Gastroesophageal sphincter (tissue), 3 donors: ENCODE measurements at regions not wholly inside any gene's neighbourhood (a gene's known extent, or its start where the extent isn't known, plus 50 kb on each side); places are given as distances from the start of the nearest gene placed in this dataset.

ENCODE experiments used
- CTCF ChIP-seq, 4 experiments: fragments of 200-600 bp in 2 of 4; fragments of 450-650 bp in 2 of 4; sonication (generic) in 1 of 4; IDR thresholded peaks; one replicate each; pipeline ENCODE4 v1.5.1; 2017 to 2019; ENCODE audit warnings: antibody characterized with exemption in 4 of 4, mild to moderate bottlenecking in 2 of 4, moderate library complexity in 2 of 4
- EP300 ChIP-seq: sonication (generic); formaldehyde crosslinking; IDR thresholded peaks from one replicate; pipeline ENCODE4 v1.6.1; 2017; ENCODE audit warnings: antibody characterized with exemption, mild to moderate bottlenecking
- POLR2A ChIP-seq, 2 donors: fragments of 450-650 bp; IDR thresholded peaks; one replicate each; pipeline ENCODE4 v1.6.1; 2017; ENCODE audit warnings: antibody characterized with exemption in 2 of 2, mild to moderate bottlenecking in 2 of 2, moderate library complexity in 1 of 2
- POLR2AphosphoS5 ChIP-seq: sonication (generic); formaldehyde crosslinking; IDR thresholded peaks from one replicate; pipeline ENCODE4 v1.6.1; 2017; ENCODE audit warnings: antibody characterized with exemption

DNA sequence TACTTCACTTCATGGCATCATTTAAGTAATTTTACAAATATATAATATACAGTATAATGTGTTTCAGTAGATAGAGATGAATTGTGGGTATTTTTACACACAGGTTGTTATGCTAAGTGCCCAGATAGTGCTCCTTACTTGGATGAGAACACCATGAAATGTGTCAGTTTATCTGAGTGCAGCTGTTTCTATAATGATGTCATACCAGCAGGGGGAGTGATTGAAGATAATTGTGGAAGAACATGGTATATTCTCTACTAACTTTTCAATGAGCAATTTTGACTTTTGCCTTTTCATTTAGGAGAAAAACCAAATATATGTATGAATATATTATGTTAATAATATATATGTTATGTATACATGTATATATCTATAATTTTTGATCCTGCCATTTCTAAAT is 221.6 kb downstream of the LRRK2 start:
- peak in 2 of 4 experiments; percentile 7 to 19 for TF ChIP-seq CTCF (IDR thresholded peaks at IDR 0.05)
- no peak for TF ChIP-seq POLR2AphosphoS5
- TF ChIP-seq POLR2A (IDR thresholded peaks at IDR 0.05) = no peak
- no peak for TF ChIP-seq EP300
